Mesendoderm (in vitro differentiated cells): ENCODE measurements at regions not wholly inside any gene's neighbourhood (a gene's known extent, or its start where the extent isn't known, plus 50 kb on each side); places are given as distances from the start of the nearest gene placed in this dataset.

Experiments
- DNase-seq: peaks from one replicate; pipeline ENCODE4 v3.0.0; 2013
- H2AK5ac ChIP-seq: 2 replicates; pipeline ENCODE4 v1.6.1; 2013; ENCODE audit warnings: low read length, inconsistent platforms
- H2BK120ac ChIP-seq: 2 replicates; pipeline ENCODE4 v1.6.1; 2013; ENCODE audit warnings: low read depth, mild to moderate bottlenecking, low read length, moderate library complexity, mixed read lengths
- H2BK15ac ChIP-seq: replicated peaks from 2 replicates; pipeline ENCODE4 v1.6.1; 2013; ENCODE audit warnings: low read depth, mild to moderate bottlenecking, moderate library complexity
- H2BK5ac ChIP-seq: 2 replicates; pipeline ENCODE4 v1.6.1; 2013; ENCODE audit warnings: low read length, inconsistent platforms
- H3K18ac ChIP-seq: 2 replicates; pipeline ENCODE4 v1.6.1; 2013; ENCODE audit warnings: mild to moderate bottlenecking, low read length, mixed read lengths
- H3K23ac ChIP-seq: one replicate; pipeline ENCODE4 v1.6.1; 2013; ENCODE audit warnings: low read length
- H3K27ac ChIP-seq: 2 replicates; pipeline ENCODE4 v1.5.1; 2013; ENCODE audit warnings: low read depth, mild to moderate bottlenecking, inconsistent platforms, low read length, moderate library complexity
- H3K27me3 ChIP-seq: 2 replicates; pipeline ENCODE4 v1.6.1; 2013; ENCODE audit warnings: low read length, control low read depth, mild to moderate bottlenecking, inconsistent platforms; ENCODE audit not compliant: insufficient read depth, poor library complexity
- H3K36me3 ChIP-seq: 2 replicates; pipeline ENCODE4 v1.6.1; 2013; ENCODE audit warnings: low read length, inconsistent platforms; ENCODE audit not compliant: control insufficient read depth, insufficient read depth
- H3K4ac ChIP-seq: one replicate; pipeline ENCODE4 v1.6.1; 2013; ENCODE audit warnings: low read depth, mild to moderate bottlenecking, low read length, moderate library complexity
- H3K4me1 ChIP-seq: 2 replicates; pipeline ENCODE4 v1.6.1; 2013; ENCODE audit warnings: low read depth, low read length, inconsistent platforms; ENCODE audit not compliant: control insufficient read depth
- H3K4me2 ChIP-seq: 2 replicates; pipeline ENCODE4 v1.6.1; 2013; ENCODE audit warnings: low read length
- H3K4me3 ChIP-seq: 2 replicates; pipeline ENCODE4 v1.5.1; 2013; ENCODE audit warnings: mild to moderate bottlenecking, low read length
- H3K56ac ChIP-seq: one replicate; pipeline ENCODE4 v1.6.1; 2013; ENCODE audit warnings: low read length
- H3K79me1 ChIP-seq: 2 replicates; pipeline ENCODE4 v1.6.1; 2013; ENCODE audit warnings: low read length, inconsistent platforms
- H3K79me2 ChIP-seq: 2 replicates; pipeline ENCODE4 v1.6.1; 2013; ENCODE audit warnings: mild to moderate bottlenecking, low read length; ENCODE audit not compliant: control insufficient read depth, insufficient read depth
- H3K9ac ChIP-seq: 2 replicates; pipeline ENCODE4 v1.6.1; 2013; ENCODE audit warnings: low read length, inconsistent platforms
- H4K5ac ChIP-seq: one replicate; pipeline ENCODE4 v1.6.1; 2013; ENCODE audit warnings: low read length
- H4K8ac ChIP-seq: one replicate; pipeline ENCODE4 v1.6.1; 2013; ENCODE audit warnings: low read depth, mild to moderate bottlenecking, control low read depth, low read length, moderate library complexity
- WGBS: extraction: QIAGEN DNeasy Blood & Tissue Kit; methylation state at CpG from one replicate; pipeline ENCODE4 v1.1.7; 2013; ENCODE audit warnings: low lambda C conversion rate, missing lambda C conversion rate; ENCODE audit not compliant: insufficient coverage; ENCODE audit errors: extremely low coverage; 5-methylcytosine and 5-hydroxymethylcytosine counted together

GRCh38 chr13:59464926-59465325, 698.8 kb downstream of the DIAPH3 start:
- H3K4me2 ChIP-seq: no peak overlapping the region
- WGBS: no CpG with 5 or more reads among the region's 4 CpGs
- no peak overlapping the region for H3K9ac ChIP-seq
- no peaks in the 10 kb centered on the region for H3K79me2 ChIP-seq
- H3K4ac ChIP-seq: no peak overlapping the region
- H2BK15ac ChIP-seq: no peak overlapping the region
- H3K4me3 ChIP-seq: no peak overlapping the region
- H3K79me1 ChIP-seq: no peaks in the 10 kb centered on the region
- H2BK5ac ChIP-seq: no peak overlapping the region
- no peak overlapping the region for H3K18ac ChIP-seq
- no peak for DNase-seq
- no peak overlapping the region for H3K56ac ChIP-seq
- no peaks in the 10 kb centered on the region for H3K36me3 ChIP-seq
- no peaks in the 10 kb centered on the region for H3K27me3 ChIP-seq
- H3K27ac ChIP-seq: no peak overlapping the region
- no peak overlapping the region for H2BK120ac ChIP-seq
- no peak overlapping the region for H4K8ac ChIP-seq
- no peak overlapping the region for H2AK5ac ChIP-seq
- no peak overlapping the region for H3K23ac ChIP-seq
- peaks cover 1% of the 10 kb centered on the region for H3K4me1 ChIP-seq
- no peak overlapping the region for H4K5ac ChIP-seq

GRCh38 chr13:59468396-59468795, 695.3 kb downstream of the DIAPH3 start:
- no CpG with 5 or more reads among the region's 2 CpGs for WGBS
- H2BK120ac ChIP-seq: no peak overlapping the region
- no peak overlapping the region for H3K4me2 ChIP-seq
- H4K5ac ChIP-seq: no peak overlapping the region
- no peaks in the 10 kb centered on the region for H3K27me3 ChIP-seq
- no peak overlapping the region for H4K8ac ChIP-seq
- H3K18ac ChIP-seq: peak overlapping the region; percentile 16
- no peak overlapping the region for H3K23ac ChIP-seq
- H3K36me3 ChIP-seq: no peaks in the 10 kb centered on the region
- H3K56ac ChIP-seq: no peak overlapping the region
- no peak overlapping the region for H3K4me3 ChIP-seq
- no peaks in the 10 kb centered on the region for H3K79me1 ChIP-seq
- H2BK15ac ChIP-seq: no peak overlapping the region
- H3K9ac ChIP-seq: no peak overlapping the region
- H3K4me1 ChIP-seq: peaks cover 1% of the 10 kb centered on the region
- H2BK5ac ChIP-seq: no peak overlapping the region
- no peak for DNase-seq
- H3K27ac ChIP-seq: no peak overlapping the region
- no peak overlapping the region for H3K4ac ChIP-seq
- no peak overlapping the region for H2AK5ac ChIP-seq
- H3K79me2 ChIP-seq: no peaks in the 10 kb centered on the region

- H4K8ac ChIP-seq: no peak overlapping the region
- H3K4me2 ChIP-seq: no peak overlapping the region
- no peak overlapping the region for H2BK5ac ChIP-seq
- H3K27ac ChIP-seq: no peak overlapping the region
- no peaks in the 10 kb centered on the region for H3K4me1 ChIP-seq
- no peak overlapping the region for H2BK15ac ChIP-seq
- H3K18ac ChIP-seq: no peak overlapping the region
- H3K23ac ChIP-seq: no peak overlapping the region
- DNase-seq: no peak
- no peaks in the 10 kb centered on the region for H3K36me3 ChIP-seq
- WGBS: no CpG with 5 or more reads among the region's 1 CpG
- no peaks in the 10 kb centered on the region for H3K79me2 ChIP-seq
- no peak overlapping the region for H3K4ac ChIP-seq
- no peaks in the 10 kb centered on the region for H3K79me1 ChIP-seq
- no peak overlapping the region for H3K9ac ChIP-seq
- H4K5ac ChIP-seq: no peak overlapping the region
- H2BK120ac ChIP-seq: no peak overlapping the region
- H2AK5ac ChIP-seq: no peak overlapping the region
- H3K56ac ChIP-seq: no peak overlapping the region
- no peaks in the 10 kb centered on the region for H3K27me3 ChIP-seq
- H3K4me3 ChIP-seq: no peak overlapping the region
Measured at GRCh38 chr13:59471106-59471505, 692.6 kb downstream of the DIAPH3 start.

- H3K27ac ChIP-seq: no peak overlapping the region
- no peak overlapping the region for H3K9ac ChIP-seq
- no peak overlapping the region for H3K56ac ChIP-seq
Measured at GRCh38 chr13:59472134-59472533, 691.6 kb downstream of the DIAPH3 start.

GRCh38 chr13:59474696-59475095, 689.0 kb downstream of the DIAPH3 start:
- no peak overlapping the region for H3K18ac ChIP-seq
- H3K4ac ChIP-seq: no peak overlapping the region
- H4K8ac ChIP-seq: no peak overlapping the region
- no peaks in the 10 kb centered on the region for H3K79me2 ChIP-seq
- no peak overlapping the region for H2BK5ac ChIP-seq
- no peak overlapping the region for H2AK5ac ChIP-seq
- H2BK15ac ChIP-seq: no peak overlapping the region
- H4K5ac ChIP-seq: no peak overlapping the region
- 100% methylated on average over 1 of the region's 1 CpG for WGBS
- H3K4me3 ChIP-seq: no peak overlapping the region
- H3K79me1 ChIP-seq: no peaks in the 10 kb centered on the region
- H3K27ac ChIP-seq: no peak overlapping the region
- H3K36me3 ChIP-seq: no peaks in the 10 kb centered on the region
- no peak for DNase-seq
- no peak overlapping the region for H3K9ac ChIP-seq
- no peak overlapping the region for H3K23ac ChIP-seq
- H3K4me1 ChIP-seq: peaks cover 4% of the 10 kb centered on the region
- H2BK120ac ChIP-seq: no peak overlapping the region
- no peaks in the 10 kb centered on the region for H3K27me3 ChIP-seq
- no peak overlapping the region for H3K4me2 ChIP-seq
- H3K56ac ChIP-seq: no peak overlapping the region

More at GRCh38 chr13:59472134-59472533, 691.6 kb downstream of the DIAPH3 start:
- Histone ChIP-seq H2BK5ac (no peak overlapping the region), H3K4me2 (no peak overlapping the region), H2BK120ac (no peak overlapping the region), H4K8ac (no peak overlapping the region), H3K4me1 (no peaks in the 10 kb centered on the region), H3K4ac (no peak overlapping the region), H4K5ac (no peak overlapping the region), H3K27me3 (no peaks in the 10 kb centered on the region), H3K36me3 (no peaks in the 10 kb centered on the region), H3K18ac (no peak overlapping the region), H2AK5ac (no peak overlapping the region), H3K23ac (no peak overlapping the region), H3K79me2 (no peaks in the 10 kb centered on the region), H2BK15ac (no peak overlapping the region), H3K4me3 (no peak overlapping the region), H3K79me1 (no peaks in the 10 kb centered on the region)
- DNase-seq: no peak

- H3K18ac ChIP-seq: no peak overlapping the region
- no peaks in the 10 kb centered on the region for H3K27me3 ChIP-seq
- no peak overlapping the region for H3K9ac ChIP-seq
- H2AK5ac ChIP-seq: no peak overlapping the region
- no peaks in the 10 kb centered on the region for H3K36me3 ChIP-seq
- no CpG with 5 or more reads among the region's 2 CpGs for WGBS
- no peak overlapping the region for H4K8ac ChIP-seq
- no peak overlapping the region for H3K4ac ChIP-seq
- H3K56ac ChIP-seq: no peak overlapping the region
- H3K4me2 ChIP-seq: no peak overlapping the region
- H3K79me1 ChIP-seq: no peaks in the 10 kb centered on the region
- H4K5ac ChIP-seq: no peak overlapping the region
- H3K27ac ChIP-seq: no peak overlapping the region
- no peak overlapping the region for H2BK5ac ChIP-seq
- H3K79me2 ChIP-seq: no peaks in the 10 kb centered on the region
- no peak overlapping the region for H2BK15ac ChIP-seq
- peaks cover 9% of the 10 kb centered on the region for H3K4me1 ChIP-seq
- no peak overlapping the region for H2BK120ac ChIP-seq
- H3K23ac ChIP-seq: no peak overlapping the region
- H3K4me3 ChIP-seq: no peak overlapping the region
- DNase-seq: peak; percentile 90
Measured at GRCh38 chr13:59475911-59476310, 687.8 kb downstream of the DIAPH3 start.
